NCI-H1694 (cell line): ENCODE measurements at regions not wholly inside any gene's neighbourhood (a gene's known extent, or its start where the extent isn't known, plus 50 kb on each side); places are given as distances from the start of the nearest gene placed in this dataset.

Source experiments
- DNase-seq: peaks from one replicate; lab custom pipeline; 2025; lab: John Stamatoyannopoulos, UW

DNA sequence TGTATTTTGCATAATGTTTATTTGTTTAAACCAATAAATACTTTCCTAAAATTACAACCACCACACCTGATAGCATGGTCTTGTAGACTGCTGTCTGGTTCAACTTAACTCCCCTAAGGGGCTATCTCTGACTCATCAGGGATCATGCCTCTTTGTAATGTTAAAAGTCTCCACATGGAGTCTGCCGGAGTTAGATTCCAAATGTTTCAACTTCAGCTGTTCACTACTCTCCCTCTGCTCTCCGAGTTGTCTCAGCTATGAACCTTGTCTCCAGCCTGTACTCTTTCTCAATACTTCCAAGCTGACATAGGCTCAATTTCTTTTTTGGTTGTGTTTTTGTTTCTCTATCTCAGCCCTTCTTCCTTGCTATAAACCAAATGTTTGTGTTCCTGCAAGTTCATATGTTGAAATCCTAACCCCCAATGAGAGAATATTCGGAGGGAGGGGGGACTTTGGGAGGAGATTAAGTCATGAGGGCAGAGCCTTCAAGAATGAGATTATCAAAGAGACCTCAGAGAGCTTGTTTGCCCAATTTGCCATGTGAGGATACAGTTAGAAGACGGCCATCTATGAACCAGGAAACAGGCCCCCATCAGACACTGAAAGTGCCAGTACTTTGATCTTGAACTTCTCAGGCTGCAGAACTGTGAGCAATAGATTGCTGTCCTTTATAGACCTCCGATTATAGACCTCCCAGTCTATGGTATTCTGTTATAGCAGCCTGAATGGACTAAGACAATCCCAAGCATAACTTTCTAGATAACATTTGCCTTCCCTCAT is 858.2 kb downstream of the VRK1 start:
- DNase-seq: no peak

DNA sequence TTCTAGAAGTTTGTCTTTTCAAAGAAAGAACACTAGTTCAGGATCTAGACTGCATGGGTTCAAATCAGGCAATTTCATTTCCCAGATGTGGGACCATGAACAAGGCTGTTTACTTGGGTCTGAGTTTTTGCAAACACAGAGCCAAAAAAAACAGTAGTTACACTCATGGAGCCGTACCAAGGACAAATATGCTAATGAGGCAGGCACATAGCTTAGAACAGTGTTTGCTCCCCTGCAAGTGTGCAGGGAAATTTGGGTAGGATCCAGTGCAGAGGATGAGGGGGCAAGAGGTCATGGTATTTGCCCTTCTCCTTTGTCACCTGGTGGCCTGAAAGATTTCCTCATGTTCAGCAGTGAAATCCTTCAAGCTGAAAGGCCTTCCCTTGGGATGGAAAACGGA is 860.4 kb downstream of the VRK1 start:
- DNase-seq: no peak

DNA sequence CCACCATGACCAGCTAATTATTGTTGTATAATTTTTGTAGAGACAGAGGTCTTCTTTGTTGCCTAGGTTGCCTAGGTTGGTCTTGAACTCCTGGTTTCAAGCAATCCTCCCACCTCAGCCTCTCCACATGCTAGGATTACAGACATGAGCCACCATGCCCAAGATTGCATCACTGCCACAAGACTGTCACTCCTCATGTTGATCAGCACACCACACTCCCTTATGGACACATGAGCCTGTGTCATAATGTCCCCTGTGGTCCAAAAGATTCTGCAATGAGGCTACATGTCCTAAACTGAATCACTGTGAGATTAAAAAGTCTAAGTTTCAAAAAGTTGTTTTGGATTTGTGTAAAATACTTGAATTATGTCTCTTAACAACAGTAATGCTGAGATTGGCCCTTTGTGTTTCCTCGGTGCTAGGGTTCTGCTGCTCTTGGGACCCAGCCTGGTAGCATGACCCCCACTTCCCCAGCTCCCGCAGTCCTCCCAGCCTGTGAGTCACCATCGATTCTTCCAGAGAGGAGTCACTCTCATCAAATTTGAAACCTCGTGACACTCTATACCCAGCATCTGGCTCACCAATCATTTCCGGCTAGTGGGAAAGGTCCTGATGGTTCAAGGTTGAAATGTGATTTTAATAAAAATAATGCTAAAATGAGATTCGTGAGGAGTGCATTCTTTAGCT is 890.9 kb downstream of the VRK1 start:
- DNase-seq: no peak

DNA sequence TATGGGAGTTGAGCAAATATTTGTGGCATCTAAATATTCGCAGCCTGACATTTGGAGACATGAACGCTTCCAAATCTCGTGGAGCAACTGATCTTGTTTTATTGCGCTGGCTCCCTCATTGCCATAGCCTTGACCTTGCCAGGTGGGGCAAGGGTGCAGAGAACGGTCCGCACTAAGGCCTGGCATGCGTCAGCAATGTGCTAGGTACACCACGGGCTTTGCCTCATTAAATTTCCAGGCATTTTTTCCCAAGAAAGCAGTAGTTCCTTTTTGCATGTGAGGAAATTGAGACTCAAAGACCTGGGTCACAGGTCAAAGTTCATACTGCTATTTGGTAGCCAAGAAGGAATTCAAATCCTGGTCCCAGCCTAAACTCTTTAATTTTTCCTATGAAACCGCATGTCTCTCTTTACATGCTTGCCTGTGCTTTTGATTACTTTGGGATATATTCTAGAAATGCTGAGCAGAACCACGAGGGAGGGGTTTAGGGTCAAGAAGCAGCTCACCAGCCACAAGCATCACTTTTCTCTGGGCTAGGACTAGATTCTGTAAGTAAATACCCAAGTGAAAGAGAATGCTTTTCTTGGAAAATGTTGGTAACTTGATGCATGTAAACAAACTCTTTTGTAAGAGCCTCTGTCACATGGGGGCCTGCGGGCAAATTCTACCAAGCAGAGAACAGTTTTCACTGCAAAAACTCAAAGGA is 891.6 kb downstream of the VRK1 start:
- DNase-seq: no peak

DNA sequence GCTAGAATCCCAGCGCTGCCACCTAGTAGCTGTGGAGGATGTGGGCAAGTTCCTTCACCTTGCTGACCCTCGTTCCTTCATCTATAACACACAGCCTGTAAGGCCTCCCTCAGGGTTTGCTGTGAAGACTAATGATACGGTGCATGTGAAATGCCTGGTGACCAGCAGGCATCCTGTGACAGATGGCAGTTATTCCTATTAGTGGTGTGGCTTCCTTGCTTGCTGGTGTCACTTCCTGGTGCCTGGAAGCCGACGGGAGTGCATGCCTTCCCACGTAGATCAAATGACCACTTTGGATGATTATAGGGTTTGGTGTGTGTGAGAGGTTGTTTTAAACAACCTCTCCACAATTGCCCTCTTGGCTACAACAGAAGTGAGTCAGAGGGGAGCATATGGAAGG is 894.9 kb downstream of the VRK1 start:
- DNase-seq: no peak

DNA sequence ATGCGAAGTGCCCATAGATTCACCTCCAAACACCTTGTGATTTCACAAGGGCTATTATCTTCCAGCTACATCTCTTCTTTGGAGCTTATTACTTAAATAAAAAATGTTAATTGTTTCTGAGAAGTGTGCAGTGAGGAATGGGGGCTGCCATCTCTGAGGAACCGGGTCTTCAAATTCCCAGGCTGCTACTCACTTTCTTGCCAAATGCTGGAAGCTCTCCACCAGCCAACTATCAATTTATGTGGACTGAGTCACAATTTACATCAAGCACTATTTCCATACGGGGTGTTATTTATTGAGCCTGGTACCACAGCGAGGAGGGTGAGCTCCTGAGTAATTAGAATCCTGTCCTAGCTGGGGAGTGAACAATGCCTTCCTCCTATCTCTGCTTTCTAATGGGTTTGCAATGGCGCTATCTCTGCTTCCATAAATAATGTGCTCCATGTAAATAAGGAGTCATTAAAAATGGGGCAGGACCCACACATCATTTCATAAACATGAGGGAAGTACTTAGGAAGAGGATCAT is 898.3 kb downstream of the VRK1 start:
- DNase-seq: no peak

DNA sequence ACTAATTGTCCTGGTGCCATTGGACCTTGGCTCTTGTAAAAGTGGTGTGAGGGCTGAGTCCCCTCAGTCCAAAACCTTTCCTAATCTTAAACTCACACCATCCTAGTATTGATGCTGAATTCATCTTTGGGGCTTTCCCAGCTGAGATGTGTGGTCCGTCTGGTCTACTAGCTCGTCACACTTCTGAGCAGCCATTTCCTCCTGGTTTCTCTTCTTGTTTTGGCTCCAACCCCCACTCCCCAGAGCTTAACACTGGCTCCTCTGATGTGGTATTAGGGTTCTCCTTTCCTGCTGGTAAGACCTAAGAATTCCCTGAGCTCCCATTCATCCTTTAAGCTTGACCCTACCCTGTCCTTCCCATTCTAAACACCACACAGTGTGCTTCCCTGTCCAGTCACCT is 900.6 kb downstream of the VRK1 start:
- no peak for DNase-seq

DNA sequence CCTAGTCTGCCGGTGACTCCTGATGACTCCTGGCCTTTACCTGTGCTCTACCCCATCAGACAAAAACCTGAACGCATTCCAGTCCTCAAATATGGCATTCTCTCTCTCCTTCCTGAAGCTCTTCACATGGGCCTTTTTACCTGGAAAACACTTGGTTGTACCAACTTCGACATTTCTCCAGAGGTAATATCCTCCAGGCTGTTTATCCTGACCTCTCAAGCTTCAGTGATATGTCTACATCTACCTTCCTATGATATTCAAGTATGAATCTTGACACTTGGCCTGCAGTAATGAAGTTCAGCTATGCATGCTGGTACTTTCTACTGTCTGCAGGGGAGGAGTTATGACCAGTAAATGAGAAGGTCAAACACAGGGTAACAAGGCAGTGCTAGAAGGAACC is 901.8 kb downstream of the VRK1 start:
- no peak for DNase-seq

DNA sequence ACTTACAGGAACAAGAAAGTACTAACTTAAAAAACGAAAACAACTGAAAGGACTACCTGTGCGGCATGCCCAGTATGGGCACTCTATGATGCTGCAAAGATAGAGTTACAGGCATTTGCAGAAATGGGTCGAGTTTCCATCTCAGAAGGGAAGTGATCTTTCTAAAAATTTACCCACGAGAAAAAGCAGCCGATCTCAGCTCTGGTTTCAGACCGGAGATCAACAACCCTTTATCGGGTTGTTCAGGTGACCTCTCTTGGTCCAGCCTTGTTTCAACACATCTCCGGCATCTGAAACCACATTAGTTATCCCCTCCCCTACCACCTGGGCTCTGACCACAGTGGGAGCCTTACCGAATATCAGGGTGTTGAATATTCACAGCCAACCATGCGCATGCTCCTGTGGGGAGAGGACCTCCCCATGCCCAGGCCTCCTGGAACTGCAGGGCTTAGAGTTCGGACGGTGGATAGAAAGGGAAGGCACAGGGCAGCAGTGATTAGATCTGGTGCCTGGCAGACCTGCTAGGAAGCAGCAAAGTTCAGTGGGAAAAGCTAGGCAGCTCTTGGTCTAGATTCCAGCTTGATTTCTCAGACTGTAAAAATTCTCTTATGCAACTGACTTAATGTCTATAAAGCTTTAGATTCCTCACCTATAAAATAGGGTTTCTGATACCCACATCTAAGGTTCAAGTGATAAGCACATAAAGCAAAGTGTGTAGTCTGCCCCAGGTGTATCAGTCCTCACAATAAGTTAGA is 906.0 kb downstream of the VRK1 start:
- DNase-seq: no peak

DNA sequence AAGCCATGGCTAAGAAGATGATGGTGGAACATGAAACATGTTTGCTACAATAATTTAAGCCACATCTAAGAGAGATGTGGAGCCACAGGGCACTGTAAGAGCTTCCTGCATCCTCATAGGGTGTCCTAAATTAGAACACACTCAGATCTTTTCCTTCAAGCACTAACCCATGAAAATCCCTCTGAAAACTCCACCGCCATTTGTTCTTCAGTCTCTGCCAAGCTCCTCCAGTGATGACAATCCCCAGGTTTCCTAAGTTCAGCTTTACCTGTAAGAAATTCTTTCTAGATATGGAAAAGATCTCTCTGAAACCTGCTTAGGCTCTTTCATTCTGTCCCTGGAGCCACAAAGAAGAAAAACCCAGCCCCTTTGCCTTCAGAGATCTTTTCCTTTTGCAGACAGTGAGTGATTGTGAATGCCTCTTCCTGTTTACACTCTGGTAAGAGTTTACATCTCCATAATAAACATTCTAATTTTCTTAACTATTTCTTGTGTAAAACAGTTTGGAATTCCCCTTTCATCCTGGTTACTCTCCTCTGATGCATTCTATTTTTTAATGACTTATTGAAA is 907.2 kb downstream of the VRK1 start:
- DNase-seq: no peak

DNA sequence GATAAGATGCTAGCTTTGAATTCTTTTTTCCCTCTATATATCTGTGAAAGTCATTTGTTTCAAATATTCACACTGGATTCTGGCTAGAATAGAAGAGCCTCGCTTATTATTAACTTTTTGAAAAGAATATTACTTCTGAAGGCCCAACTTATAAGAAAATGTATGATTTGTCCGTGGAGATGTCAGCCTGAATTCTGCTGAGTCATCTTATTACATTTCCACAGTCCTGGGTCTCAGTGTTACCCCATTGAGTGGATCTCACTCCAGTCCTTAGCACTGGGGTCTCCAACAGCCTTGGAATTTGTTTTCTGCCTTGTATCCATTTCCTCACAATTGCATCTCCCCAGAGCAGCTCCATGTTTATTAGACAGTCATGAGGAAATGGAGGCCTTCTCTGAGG is 907.9 kb downstream of the VRK1 start:
- DNase-seq: no peak

DNA sequence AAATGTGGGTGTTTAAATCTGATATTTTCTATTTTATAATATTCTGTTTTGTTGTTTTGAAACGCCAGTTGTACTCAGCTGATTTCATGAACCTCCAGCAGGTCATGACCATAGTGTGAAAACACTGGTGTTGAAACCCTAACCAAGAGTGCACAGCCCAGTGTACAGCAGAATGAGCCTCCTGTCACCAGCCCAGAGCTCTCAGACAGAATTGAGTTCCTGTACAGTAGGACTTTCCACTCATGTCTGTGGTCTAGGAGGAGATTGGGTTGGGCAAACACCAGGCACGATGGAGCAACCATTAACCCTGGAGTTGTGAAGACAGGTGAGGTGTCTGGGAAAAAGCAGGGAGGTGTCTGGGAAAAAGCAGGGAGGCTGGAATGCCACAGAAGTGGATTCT is 908.8 kb downstream of the VRK1 start:
- no peak for DNase-seq

DNA sequence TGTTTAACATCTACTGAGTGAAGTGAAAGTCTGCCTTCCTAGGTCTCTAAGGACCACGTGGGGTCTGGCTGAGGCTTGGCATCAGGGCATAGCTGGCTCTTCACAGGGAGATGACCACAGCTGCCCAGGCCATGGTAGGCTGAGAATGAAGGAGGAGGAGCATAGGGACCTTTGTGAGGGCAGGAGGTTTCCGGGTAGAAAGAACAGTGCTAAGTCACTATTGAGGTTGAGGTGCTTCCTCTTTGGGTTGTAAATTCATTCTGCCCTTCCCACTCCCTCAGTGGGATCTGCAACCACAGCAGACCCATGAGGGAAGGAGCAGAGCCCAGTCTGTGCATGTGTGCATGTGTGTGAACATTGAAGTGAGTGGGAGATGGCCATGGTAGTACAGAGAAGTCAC is 909.6 kb downstream of the VRK1 start:
- DNase-seq: no peak

DNA sequence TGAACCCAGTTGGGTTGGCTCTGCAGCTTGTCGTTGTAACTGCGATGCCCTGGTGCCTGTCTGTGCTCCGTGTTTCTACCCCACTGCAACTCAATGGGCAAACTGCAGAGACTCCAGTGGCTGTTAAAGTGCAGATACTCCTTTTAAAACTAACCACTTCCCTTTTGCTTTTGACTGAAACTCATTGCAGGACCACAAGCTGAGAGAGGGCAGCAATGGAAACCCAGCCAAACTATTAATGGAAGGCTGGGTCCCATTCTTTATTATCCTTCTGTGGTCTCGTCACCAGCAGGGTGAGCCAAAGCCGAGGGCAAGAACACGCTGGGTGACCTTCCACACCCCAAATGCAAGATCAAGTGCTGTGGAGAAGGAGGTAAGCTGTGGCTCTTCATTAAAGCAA is 910.4 kb downstream of the VRK1 start:
- no peak for DNase-seq

DNA sequence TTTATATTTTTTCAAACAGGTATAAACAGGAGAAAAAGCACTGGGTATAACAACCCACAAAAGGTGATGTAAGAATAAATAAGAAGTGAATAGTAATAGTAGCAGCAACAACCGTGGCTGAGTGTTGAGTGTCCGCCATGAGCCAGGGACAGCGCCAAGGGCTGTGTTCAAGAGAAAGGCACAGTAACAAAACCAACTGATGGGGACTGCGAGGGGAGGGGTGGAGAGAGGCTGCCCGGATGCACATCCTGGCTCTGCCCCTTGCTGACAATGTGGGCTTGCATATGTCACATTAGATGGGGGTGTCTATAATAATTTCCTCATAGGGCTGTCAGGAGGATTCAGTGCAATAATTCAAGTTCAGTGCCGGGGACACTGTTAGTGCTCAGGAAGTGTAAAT is 912.4 kb downstream of the VRK1 start:
- no peak for DNase-seq

DNA sequence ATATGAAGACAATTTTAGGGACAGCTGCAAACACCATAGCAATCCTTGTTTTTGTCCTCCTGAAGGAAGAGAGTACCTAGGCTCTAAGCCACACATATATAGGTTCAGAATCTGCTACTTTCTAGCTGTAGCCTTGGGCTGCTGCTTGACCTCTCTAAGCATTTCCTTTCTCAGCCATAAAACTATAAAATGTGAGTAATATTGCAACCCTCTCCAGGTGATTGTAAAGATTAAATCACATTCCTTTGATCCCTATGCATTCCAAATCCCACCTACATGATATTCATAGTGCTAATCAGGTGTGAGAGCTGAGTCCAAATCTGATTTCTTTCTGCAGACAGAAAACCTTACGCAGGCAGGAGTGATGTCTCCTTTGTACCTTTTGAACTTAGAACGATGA is 913.5 kb downstream of the VRK1 start:
- no peak for DNase-seq

DNA sequence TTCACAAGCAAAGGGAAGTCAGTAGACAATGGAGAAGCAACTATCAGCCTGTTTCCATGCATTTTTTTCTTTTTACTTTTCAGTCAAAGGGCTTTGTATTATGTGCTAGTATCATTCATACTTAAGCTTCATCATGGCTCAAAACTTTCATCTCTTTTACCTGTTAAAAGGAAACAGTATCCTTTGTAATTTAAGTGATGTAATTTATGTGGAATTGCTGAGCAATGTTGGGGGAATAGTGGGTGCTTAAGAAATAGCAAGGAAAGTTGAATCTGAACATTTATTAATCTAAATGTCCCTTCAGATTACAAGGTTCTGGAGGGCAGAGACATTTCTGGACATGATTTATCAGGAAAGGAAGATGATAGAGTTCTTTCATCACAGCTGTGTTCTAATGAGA is 915.3 kb downstream of the VRK1 start:
- no peak for DNase-seq

DNA sequence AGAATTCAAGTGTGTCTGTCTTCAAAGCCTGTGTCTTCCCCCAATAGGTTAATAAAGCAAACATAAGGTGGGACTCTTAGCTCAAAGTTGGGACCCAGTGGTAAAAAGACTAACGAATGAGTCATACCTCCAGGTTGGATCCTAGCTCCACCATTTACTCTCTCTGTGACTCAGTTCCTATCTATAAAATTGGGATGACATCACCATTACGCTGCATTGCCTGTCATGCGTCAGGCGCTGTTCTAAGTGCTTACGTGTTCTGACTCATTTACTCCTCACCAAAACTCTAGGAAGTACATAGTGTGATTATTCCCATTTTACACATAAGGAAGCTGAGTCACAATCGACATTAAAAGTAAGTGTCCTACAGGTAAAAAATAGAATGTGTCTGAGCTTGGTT is 915.8 kb downstream of the VRK1 start:
- DNase-seq: no peak

DNA sequence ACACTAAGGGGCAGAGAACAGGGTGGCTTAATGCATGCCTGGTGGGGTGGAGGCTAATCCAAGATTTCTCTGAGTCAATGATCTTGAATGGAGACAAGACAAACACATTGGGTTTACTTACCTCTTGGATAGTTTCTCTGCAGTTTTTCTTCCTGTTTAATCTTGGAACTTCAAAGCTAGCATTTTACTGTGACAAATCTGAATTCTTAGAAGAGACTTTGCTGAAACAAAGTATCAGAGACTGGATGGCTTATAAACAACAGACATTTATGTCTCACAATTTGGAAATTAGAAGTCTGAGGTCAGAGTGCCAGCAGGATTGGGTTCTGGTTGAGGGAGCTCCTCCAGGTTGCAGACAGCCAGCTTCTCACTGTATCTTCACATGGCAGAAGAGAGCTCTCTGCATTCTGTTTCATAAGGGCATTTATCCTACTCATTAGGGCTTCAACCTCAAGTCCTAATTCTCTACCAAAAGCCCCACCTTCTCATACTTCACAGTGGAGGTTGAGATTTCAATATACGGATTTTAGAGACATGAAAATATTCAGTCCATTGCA is 921.8 kb downstream of the VRK1 start:
- DNase-seq: no peak

DNA sequence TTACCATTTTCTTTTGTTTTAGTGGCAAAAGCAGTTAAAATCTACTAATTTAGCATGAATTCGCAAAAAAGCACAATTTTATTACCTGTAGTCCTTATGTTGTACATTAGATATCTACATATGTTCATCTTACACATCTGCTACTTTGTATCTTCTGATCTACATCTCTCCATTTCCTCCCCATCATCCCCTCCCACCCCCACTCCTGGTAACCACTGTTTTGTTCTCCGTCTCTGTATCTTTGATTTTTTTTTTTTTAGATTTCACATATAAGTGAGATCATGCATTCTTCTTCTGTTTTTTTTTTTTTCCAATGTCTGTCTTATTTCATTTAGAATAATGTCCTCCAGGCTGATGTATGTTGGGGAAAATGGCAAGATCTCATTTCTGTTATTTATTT is 922.7 kb downstream of the VRK1 start:
- no peak for DNase-seq

DNA sequence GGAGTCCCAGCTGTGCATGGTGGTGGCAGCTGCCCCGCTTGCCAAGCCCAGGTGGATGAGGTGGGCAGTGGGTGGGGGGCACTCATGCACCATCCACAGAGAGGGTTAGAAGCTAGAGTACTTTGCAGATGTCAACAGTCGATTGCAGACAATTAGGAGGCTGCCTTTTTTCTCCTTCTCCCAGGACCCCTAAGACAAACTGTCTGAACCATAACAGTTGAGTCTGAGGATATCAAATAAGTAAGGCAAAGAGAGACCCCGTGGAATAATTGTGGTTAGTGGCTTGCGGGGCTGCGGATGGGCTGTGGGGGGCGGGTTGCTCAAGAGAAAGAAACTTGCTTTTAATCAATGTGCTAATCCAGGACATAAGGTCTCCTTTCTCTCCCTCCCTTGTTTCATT is 926.2 kb downstream of the VRK1 start:
- DNase-seq: no peak

DNA sequence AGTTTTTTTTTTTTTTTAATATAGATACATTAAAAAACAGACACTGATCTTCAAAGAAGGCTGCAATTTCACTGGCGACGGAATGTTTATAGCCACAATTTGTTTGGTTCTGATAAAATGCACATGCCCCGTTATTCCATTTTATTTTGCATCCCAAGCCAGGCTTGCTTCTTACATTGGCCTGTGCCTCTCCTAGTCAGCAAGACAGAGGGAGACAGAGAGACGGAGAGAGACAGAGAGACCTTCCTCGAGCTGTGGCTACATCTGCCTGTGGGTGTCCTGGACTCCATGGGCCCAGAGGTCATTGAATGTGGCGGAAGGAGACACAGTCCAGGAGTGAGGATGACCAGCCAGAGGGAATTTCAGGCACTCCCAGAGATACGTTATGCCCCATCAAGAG is 926.6 kb downstream of the VRK1 start:
- DNase-seq: no peak
